ENCODE measurements at regions not wholly inside any gene's neighbourhood (a gene's known extent, or its start where the extent isn't known, plus 50 kb on each side); places are given as distances from the start of the nearest gene placed in this dataset.

DNA sequence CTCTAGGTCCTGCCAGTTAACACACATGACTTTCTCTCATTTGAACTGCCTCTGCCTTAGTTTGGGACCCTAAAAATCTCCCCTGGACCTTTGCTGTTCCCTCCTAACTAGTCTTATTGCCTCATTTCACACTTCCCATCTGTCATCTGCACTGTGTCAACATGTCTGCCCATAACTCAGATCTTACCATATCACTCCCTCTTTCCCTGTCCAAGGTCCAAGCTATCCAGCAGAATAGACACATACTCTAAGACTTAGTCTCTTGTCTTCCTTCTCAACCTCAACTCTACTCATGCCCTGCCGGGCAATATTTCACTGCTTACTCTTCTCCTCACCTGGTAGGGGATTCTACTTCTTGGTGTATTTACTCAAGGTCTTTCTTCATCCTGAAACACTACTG lies 79.5 kb upstream of the DAB1 start:
- no peak for DNase-seq (ENCODE audit: low read depth in 2 of 2)

DNA sequence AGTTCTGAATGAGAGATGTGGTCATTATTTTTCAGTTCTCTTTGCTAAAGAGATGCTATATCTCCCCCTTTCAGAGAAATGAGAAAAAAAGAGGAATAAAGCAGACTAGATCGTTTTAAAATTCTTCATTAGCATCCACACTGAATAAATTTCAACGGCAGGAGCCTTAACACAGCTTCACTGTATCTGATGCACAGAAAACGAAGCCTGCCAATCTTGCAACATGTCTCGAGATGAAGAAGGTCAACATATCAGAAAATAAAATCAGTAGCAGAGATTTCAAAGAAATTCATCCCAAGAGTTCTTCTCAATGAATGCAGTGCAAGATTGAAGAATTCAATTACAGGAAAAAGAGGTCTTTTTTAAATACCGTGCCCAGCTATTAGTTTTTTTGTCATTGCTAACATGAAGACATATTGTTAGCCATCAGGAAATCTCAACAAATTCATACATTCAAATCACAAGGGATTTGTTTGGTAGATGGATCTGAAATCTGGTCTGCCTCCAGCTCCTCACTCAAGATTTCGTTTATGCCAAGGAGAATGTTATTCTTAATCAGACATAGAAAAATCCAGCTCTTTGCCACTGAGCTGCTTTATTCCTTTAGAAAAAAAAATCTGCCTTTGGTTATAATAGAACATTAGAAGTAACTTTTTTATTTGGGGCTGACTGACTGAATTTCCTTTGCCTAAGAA lies 76.4 kb upstream of the DAB1 start:
- DNase-seq (ENCODE audit: low read depth in 2 of 2), result no peak

DNA sequence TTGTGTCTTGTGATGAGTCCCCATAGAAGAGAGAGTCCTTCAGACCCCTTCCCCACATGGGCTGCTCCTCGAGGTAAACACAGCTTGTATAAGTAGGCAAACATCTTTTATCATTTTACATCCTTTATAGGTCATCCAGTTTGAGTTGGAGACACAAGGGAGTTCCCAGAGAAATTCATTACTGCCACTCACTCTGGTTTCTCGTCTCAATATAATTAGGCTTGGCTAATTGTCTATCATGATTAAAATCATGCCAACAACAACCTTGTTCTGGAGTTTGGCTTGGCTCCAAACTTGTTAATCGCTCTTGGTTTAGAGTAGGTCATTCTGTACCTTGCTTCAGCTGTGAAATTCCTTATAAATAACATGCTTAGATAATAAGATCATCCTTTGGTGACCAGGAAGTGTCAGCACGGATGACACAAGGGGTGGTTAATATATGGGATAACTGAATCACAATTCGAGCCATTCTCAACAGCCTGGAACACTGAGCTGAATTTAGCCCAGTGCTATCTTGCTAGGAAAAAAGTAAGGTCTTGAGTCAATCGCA lies 70.7 kb upstream of the DAB1 start:
- no peak for DNase-seq (ENCODE audit: low read depth in 2 of 2)

DNA sequence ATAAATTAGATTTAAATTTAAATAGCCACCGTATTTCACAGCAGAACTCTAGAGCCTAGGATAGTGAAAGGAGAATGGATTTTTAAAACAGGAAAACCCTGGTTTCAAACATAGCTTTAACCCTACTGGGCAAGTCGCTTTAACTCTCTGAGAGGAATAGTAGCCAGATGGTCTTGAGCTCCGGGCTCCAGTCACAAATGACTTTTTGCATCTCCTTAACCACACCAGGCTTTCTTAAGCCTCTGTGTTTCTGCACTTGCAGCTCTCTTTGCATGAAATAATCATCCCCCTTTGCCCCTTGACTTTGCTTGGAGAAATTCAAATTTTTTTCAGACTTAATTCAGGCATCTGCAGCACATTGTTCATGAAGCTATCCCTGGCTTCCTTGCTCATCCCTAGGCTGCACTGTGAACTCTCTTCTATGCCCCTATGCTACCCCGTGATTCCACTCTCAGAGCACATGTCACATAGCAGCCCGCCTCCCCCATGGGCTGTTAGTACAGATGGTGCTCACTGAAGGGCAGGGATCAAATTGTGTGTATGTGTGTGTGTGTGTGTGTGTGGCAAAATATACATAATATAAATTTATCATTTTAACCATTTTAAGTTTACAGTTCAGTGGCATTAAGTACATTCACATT lies 68.8 kb upstream of the DAB1 start:
- DNase-seq (ENCODE audit: low read depth in 2 of 2), result no peak

DNA sequence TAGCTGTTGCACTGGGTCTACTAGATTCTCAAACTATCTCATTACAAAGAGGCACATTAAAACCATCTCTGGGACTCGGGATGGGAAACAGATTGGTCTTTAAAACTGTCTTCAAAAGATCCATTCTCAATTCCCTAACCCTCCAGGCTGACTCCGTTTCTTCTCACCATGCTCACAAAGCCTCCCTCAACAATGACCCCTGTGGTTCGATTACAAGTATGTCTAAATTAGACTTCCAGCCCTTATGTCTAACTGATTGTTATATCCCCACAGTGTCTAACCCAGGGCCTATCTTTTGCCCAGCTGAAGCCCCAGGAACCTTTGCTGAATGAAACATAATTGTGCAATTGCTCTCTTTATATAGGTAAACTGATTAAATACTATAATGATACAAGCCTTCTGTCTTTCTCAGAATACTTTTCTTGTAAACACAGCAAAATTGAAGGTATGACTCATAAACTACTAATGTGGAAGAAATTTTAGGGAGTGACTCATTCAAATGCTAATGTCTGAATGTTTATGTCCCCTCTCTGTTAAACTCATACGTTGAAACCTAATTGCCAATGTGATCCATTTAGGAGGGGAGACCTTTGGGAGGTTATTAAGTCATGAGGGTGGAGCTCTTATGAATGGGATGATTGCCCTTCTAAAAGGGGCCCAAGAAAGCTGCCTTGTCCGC lies 65.6 kb upstream of the DAB1 start:
- DNase-seq (ENCODE audit: low read depth in 2 of 2), result peak; percentile 64 to 69

DNA sequence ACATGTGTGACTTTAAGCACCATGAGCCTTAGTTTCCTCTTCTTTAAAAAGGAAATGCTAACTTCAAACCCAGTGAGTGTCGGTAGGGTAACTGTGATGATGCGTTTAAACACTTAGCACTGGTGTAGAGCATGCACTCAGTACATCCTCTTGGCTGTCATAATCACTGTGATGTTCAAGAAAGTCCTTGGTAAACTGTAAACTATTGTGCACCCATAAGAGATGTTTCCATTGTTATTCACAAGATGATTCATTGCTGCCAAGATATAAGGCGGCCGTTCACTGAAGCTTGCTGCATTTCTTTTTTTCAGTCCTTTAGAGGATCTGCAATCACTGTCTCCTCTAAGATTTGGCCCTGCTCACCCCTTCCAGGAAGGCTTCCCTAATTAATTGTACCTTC lies 61.8 kb upstream of the DAB1 start:
- DNase-seq (ENCODE audit: low read depth in 2 of 2), result peak in 1 of 2 experiments; percentile 24

DNA sequence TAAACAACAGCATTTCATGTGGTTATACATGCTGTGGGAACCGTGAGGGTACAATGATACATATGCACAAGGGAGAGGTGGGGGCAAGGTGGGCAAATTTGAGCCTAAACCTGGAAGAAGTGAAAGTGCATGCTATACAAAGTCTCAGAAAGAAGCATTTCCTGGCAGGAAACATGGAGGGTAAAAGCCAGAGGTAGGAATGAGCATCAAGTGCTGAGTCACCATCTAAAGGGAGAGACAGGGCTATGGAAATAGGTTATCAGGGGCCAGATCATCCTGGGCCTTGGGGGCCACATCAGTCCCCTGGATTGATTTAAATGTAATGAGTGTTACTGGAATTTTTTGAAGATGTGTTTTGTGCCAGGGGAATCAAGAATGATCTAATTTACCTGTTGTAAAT lies 60.1 kb upstream of the DAB1 start:
- no peak for DNase-seq (ENCODE audit: low read depth in 2 of 2)

DNA sequence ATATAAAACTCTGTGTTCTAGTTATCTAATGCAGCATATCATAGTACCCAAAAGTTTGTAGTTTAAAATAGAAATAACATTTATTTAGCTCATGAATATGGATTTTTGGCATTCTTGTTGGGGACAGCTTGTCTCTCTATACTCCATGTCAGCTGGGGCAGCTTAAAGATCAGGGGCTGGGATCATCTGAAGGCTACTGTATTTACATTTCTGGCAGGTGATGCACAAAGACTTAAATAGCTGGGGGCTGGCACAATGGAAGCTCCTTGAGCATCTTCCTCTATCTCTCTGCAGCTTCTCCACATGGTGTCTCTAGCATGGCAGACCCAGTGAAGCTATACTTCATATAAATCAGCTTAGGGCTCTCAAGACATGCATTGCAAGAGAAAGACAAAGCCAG lies 55.6 kb upstream of the DAB1 start:
- no peak for DNase-seq (ENCODE audit: low read depth in 2 of 2)

DNA sequence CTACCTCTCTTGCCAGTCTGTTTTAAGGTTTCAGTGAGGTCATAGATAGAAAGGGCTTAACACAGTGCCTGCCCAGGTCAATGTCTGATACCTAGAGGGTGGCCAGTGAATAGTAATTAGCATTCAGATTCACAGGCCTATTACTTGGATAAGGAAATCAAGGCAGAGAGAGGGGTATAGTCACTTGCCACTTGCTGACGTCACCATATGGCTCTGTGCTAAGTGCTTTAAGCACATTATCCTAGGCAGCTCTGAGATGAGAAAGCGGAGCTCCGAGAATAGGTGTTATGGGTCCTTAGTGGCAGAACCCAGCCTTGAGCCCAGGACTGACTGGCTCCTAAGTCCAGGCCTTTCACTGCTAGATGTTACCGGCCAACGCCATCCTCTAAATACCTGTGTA lies 51.5 kb upstream of the DAB1 start:
- DNase-seq (ENCODE audit: low read depth in 2 of 2), result no peak

DNA sequence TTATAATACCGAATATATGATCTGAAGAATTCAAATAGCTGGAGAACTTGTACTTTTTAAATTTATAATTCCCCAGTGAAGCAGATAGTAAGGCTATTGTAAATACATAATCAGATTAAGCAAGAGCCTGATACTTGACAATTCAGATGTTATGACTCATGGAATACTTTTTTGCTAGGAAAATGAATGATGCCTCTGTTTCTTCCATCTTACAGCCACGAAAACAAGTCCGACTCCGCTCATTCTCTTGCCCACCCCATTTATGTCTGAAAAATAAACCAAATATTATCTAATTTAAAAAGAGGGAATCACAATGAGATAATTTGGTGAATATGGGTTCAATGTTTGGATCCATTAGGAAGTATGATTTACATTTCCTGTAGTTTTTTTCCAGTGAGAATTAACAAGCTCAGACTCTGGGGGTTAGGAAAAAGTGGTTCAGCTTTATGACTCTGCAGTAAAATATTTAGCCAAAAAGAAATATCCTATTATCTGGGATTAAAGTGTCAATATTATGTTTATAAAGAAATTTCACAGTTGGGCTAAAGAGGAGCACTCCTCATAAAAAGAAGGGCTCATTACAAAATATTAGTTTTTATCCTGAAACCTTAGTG lies 50.4 kb upstream of the DAB1 start:
- DNase-seq (ENCODE audit: low read depth in 2 of 2), result peak; percentile 42 to 56
